Neural progenitor cell (in vitro differentiated cells): ENCODE measurements at regions not wholly inside any gene's neighbourhood (a gene's known extent, or its start where the extent isn't known, plus 50 kb on each side); places are given as distances from the start of the nearest gene placed in this dataset.

Source experiments
- DNase-seq: peaks from one replicate; pipeline ENCODE4 v3.0.0-alpha.2; 2016; ENCODE audit warnings: low spot score
- H2AFZ ChIP-seq: fragments of 200-600 bp; sonication (generic); replicated peaks from 2 replicates; pipeline ENCODE4 v1.6.1; 2016; ENCODE audit warnings: antibody characterized with exemption
- H3F3A ChIP-seq: fragments of 200-600 bp; sonication (generic); 2 replicates; pipeline ENCODE4 v1.6.1; 2016; ENCODE audit warnings: antibody characterized with exemption, low read depth
- H3K27ac ChIP-seq: fragments of 200-600 bp; sonication (generic); 2 replicates; pipeline ENCODE4 v1.5.1; 2016; ENCODE audit warnings: mild to moderate bottlenecking
- H3K27me3 ChIP-seq: fragments of 200-600 bp; sonication (generic); 2 replicates; pipeline ENCODE4 v1.6.1; 2016; ENCODE audit warnings: mild to moderate bottlenecking, moderate library complexity
- H3K36me3 ChIP-seq: fragments of 200-600 bp; sonication (generic); 2 replicates; pipeline ENCODE4 v1.5.1; 2016
- H3K4me1 ChIP-seq: fragments of 200-600 bp; sonication (generic); 2 replicates; pipeline ENCODE4 v1.6.1; 2016; ENCODE audit warnings: mixed run types
- H3K4me2 ChIP-seq: fragments of 200-600 bp; sonication (generic); 2 replicates; pipeline ENCODE4 v1.6.1; 2016
- H3K4me3 ChIP-seq: fragments of 200-600 bp; sonication (generic); 2 replicates; pipeline ENCODE4 v1.5.1; 2016
- H3K79me2 ChIP-seq: fragments of 200-600 bp; sonication (generic); 2 replicates; pipeline ENCODE4 v1.6.1; 2016; ENCODE audit warnings: low read depth
- H3K9ac ChIP-seq: fragments of 200-600 bp; sonication (generic); 2 replicates; pipeline ENCODE4 v1.6.1; 2016
- H3K9me3 ChIP-seq: fragments of 200-600 bp; sonication (generic); 2 replicates; pipeline ENCODE4 v1.5.1; 2016; ENCODE audit warnings: low read depth
- H4K20me1 ChIP-seq: fragments of 200-600 bp; sonication (generic); 2 replicates; pipeline ENCODE4 v1.6.1; 2016; ENCODE audit warnings: low read depth
- H3K27ac Mint-ChIP-seq: 3 replicates; pipeline ENCODE4 v1.8.0; 2021; ENCODE audit warnings: mixed read lengths
- H3K27me3 Mint-ChIP-seq: 2 replicates; pipeline ENCODE4 v1.8.0; 2022; ENCODE audit warnings: low read depth, mild to moderate bottlenecking, inconsistent platforms, moderate library complexity, mixed read lengths; ENCODE audit not compliant: insufficient read depth
- H3K36me3 Mint-ChIP-seq: 3 replicates; pipeline ENCODE4 v1.8.0; 2021; ENCODE audit warnings: mixed read lengths
- H3K4me1 Mint-ChIP-seq: 3 replicates; pipeline ENCODE4 v1.8.0; 2021; ENCODE audit warnings: mixed read lengths
- H3K4me3 Mint-ChIP-seq: 3 replicates; pipeline ENCODE4 v1.8.0; 2021; ENCODE audit warnings: mild to moderate bottlenecking, moderate library complexity, mixed read lengths
- H3K9me3 Mint-ChIP-seq: 3 replicates; pipeline ENCODE4 v1.8.0; 2020; ENCODE audit warnings: mixed read lengths
- EZH2 ChIP-seq: fragments of 200-600 bp; sonication (generic); IDR thresholded peaks from 2 replicates; pipeline ENCODE4 v1.6.1; 2017; ENCODE audit warnings: antibody characterized with exemption, mild to moderate bottlenecking, moderate library complexity
- EZH2phosphoT487 ChIP-seq: fragments of 200-600 bp; sonication (generic); IDR thresholded peaks from 2 replicates; pipeline ENCODE4 v1.6.1; 2017; ENCODE audit warnings: antibody characterized with exemption
- TF ChIP-seq, protein P1 (sequence below): fragments of 200-600 bp; sonication (generic); IDR thresholded peaks from 2 replicates; pipeline ENCODE4 v1.5.1; 2017; ENCODE audit warnings: antibody characterized with exemption, mild to moderate bottlenecking

GRCh38 chr15:62647843-62648505, 394.6 kb upstream of the TPM1 start:
- no peak for DNase-seq

DNA sequence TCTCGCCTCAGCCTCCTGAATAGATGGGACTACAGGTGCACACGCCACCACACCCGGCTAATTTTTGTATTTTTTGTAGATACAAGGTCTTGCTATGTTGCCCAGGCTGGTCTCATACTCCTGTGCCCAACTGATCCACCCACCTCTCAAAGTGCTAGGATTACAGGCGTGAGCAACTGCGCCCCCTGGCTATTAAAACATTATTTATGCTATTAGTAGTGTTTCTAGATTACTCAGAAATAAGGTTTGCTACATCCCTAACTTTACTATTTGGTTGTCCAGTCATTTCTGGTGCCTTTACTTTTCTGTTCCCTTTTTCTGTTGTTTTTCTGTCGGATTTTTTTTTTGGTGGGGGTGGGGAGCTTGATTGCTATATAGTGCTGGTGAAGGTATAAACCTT, 393.6 kb upstream of the TPM1 start:
- Histone ChIP-seq H3K27me3 (no peaks in the 10 kb centered on the region), H3K9ac (no peak overlapping the region), H3K4me2 (no peak overlapping the region), H3F3A (no peaks in the 10 kb centered on the region), H3K4me3 (no peak overlapping the region), H3K36me3 (peaks cover 7% of the 10 kb centered on the region), H2AFZ (no peak overlapping the region), H3K4me1 (peaks cover 8% of the 10 kb centered on the region), H3K9me3 (no peaks in the 10 kb centered on the region), H4K20me1 (no peaks in the 10 kb centered on the region), H3K79me2 (no peaks in the 10 kb centered on the region), H3K27ac (no peak overlapping the region)
- Mint-ChIP-seq H3K27me3 (no peaks in the 10 kb centered on the region), H3K9me3 (no peaks in the 10 kb centered on the region), H3K4me1 (peaks cover 15% of the 10 kb centered on the region), H3K27ac (no peak overlapping the region), H3K4me3 (no peak overlapping the region), H3K36me3 (peaks cover 9% of the 10 kb centered on the region)
- TF ChIP-seq, protein P1, sequence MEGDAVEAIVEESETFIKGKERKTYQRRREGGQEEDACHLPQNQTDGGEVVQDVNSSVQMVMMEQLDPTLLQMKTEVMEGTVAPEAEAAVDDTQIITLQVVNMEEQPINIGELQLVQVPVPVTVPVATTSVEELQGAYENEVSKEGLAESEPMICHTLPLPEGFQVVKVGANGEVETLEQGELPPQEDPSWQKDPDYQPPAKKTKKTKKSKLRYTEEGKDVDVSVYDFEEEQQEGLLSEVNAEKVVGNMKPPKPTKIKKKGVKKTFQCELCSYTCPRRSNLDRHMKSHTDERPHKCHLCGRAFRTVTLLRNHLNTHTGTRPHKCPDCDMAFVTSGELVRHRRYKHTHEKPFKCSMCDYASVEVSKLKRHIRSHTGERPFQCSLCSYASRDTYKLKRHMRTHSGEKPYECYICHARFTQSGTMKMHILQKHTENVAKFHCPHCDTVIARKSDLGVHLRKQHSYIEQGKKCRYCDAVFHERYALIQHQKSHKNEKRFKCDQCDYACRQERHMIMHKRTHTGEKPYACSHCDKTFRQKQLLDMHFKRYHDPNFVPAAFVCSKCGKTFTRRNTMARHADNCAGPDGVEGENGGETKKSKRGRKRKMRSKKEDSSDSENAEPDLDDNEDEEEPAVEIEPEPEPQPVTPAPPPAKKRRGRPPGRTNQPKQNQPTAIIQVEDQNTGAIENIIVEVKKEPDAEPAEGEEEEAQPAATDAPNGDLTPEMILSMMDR, result peak; percentile 47
- no peak for TF ChIP-seq EZH2phosphoT487
- no peak for TF ChIP-seq EZH2
- DNase-seq, result no peak

More at GRCh38 chr15:62647843-62648505, 394.6 kb upstream of the TPM1 start:
- Histone ChIP-seq H3K4me2 (no peak overlapping the region), H2AFZ (no peak overlapping the region), H3K36me3 (peaks cover under 1% of the 10 kb centered on the region), H3K27me3 (no peaks in the 10 kb centered on the region), H3K9ac (no peak overlapping the region), H3K79me2 (no peaks in the 10 kb centered on the region), H4K20me1 (no peaks in the 10 kb centered on the region), H3K4me1 (peaks cover 8% of the 10 kb centered on the region), H3K4me3 (no peak overlapping the region), H3F3A (no peaks in the 10 kb centered on the region), H3K27ac (no peak overlapping the region), H3K9me3 (no peaks in the 10 kb centered on the region)
- TF ChIP-seq EZH2phosphoT487 (no peak), EZH2 (no peak)
- TF ChIP-seq, protein P1, result no peak
- Mint-ChIP-seq H3K9me3 (no peaks in the 10 kb centered on the region), H3K27me3 (no peaks in the 10 kb centered on the region), H3K4me1 (peaks cover 15% of the 10 kb centered on the region), H3K4me3 (no peak overlapping the region), H3K27ac (no peak overlapping the region), H3K36me3 (peaks cover 7% of the 10 kb centered on the region)

GRCh38 chr15:62649793-62650420, 392.6 kb upstream of the TPM1 start:
- Mint-ChIP-seq H3K4me3 (no peak overlapping the region), H3K36me3 (peaks cover 14% of the 10 kb centered on the region), H3K27ac (no peak overlapping the region), H3K4me1 (peaks cover 6% of the 10 kb centered on the region), H3K27me3 (no peaks in the 10 kb centered on the region), H3K9me3 (no peaks in the 10 kb centered on the region)
- Histone ChIP-seq H3K36me3 (peaks cover 9% of the 10 kb centered on the region), H3K9ac (no peak overlapping the region), H3K4me1 (peaks cover under 1% of the 10 kb centered on the region), H3K4me3 (no peak overlapping the region), H3K4me2 (no peak overlapping the region), H3K9me3 (no peaks in the 10 kb centered on the region), H3F3A (no peaks in the 10 kb centered on the region), H3K27ac (no peak overlapping the region), H4K20me1 (no peaks in the 10 kb centered on the region), H3K79me2 (no peaks in the 10 kb centered on the region), H2AFZ (no peak overlapping the region), H3K27me3 (no peaks in the 10 kb centered on the region)
- TF ChIP-seq EZH2phosphoT487, result no peak
- TF ChIP-seq EZH2, result no peak
- TF ChIP-seq, protein P1, result no peak
- no peak for DNase-seq
